T-helper 22 cell (primary cell): ENCODE measurements at regions not wholly inside any gene's neighbourhood (a gene's known extent, or its start where the extent isn't known, plus 50 kb on each side); places are given as distances from the start of the nearest gene placed in this dataset.

Experiments
- DNase-seq: peaks from one replicate; pipeline ENCODE4 v3.0.0-alpha.2; 2020; ENCODE audit warnings: low read depth

- no peak for DNase-seq
These were observed 58.9 kb upstream of the FAM9C start for GRCh38 chrX:13103188-13103913.

GRCh38 chrX:13102636-13103035 is 58.2 kb upstream of the FAM9C start:
- no peak for DNase-seq

GRCh38 chrX:13101441-13102139 is 57.2 kb upstream of the FAM9C start:
- DNase-seq: peak; percentile 48

- no peak for DNase-seq
These were observed 54.7 kb upstream of the FAM9C start for GRCh38 chrX:13099121-13099520.

- no peak for DNase-seq
These were observed 52.3 kb upstream of the FAM9C start for GRCh38 chrX:13096728-13097127.

GRCh38 chrX:13094828-13095341 is 50.5 kb upstream of the FAM9C start:
- no peak for DNase-seq

- no peak for DNase-seq
These were observed 50.0 kb upstream of the FAM9C start for GRCh38 chrX:13094374-13094773.
